GM19035 (cell line): ENCODE measurements at regions not wholly inside any gene's neighbourhood (a gene's known extent, or its start where the extent isn't known, plus 50 kb on each side); places are given as distances from the start of the nearest gene placed in this dataset.
"Not testable (repeated sequence)": the region's sequence is repeated elsewhere in the genome, so short reads cannot be mapped to it uniquely, and the experiment has no call there.

Experiments
- ATAC-seq: cut with Tn5 transposase; IDR thresholded peaks from one replicate; pipeline ENCODE4 v1.9.1; 2021; ENCODE audit not compliant: unreplicated experiment

- ATAC-seq = not testable (repeated sequence)
These were observed 311.1 kb upstream of the CNTNAP2 start for GRCh38 chr7:145805496-145805895.

DNA sequence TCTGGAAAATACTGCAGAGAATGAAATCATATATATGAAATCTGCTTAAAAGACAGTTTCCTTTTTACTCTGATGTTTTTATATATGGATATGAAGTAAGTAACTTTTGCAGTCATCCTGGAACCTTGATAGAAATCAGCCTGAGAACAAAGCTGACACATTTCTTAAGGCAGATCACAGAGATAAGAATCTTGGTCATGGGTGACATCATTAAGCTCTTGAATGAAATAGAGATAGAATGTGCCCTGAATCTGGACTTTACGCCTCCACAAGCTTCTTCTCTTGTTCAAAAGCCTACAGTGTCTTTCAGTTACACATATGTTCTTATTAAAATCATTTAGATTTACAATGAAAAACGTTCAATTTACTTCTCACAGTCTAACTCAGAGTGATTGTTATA is 319.1 kb upstream of the CNTNAP2 start:
- no peak for ATAC-seq

DNA sequence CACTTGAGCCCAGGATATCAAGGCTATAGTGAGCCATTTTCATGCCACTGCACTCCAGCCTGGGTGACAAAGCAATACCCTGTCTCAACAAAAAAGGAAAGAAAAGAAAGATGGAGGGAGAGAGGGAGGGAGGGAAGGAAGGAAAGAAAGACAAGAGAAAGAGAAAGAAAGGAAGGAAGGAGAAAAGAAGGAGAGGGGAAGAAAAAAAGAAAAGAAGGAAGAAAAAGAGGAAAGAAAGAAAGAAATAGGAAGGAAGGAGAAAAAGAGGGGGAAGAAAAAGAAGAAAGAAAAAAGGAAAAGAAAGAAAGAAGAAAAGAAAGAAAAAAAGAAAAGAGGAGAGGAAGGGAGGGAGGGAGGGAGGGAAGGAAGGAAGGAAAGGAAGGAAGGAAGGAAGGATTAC is 321.5 kb upstream of the CNTNAP2 start:
- ATAC-seq = no peak

GRCh38 chr7:145784809-145785780 is 331.5 kb upstream of the CNTNAP2 start:
- ATAC-seq = no peak

DNA sequence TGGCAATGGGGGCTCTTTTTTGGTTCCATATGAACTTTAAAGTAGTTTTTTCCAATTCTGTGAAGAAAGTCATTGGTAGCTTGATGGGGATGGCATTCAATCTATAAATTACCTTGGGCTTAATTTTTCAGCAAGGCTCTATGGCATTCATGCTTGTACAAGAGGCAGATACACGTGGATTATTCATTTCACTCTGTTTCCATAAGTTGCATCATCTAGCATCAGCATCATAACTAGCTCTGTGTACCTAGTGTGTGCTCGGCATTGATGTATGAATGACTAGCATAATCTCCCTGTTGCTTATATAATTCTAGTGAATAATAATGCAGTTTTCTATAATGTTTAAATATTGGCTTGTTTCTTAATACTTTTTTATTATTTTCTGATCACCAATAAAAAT is 335.2 kb upstream of the CNTNAP2 start:
- not testable (repeated sequence) for ATAC-seq

DNA sequence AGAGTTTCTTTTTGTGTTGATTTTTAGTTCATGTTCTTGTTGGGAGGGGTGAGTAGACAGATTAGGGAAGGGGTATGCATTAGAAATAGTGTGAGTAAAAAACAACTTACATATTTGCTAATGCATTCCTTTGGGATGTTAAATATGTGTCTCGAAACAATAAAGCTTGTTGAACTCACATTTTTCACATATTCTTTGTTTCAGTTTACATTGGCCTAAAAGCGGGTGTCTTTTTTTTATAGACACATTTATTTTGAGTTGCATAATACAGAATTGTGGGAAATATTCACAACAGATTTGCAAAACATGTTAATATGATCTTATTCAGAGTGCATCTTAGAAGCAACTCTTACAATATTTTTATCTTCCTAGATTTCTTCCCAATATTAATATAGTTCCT is 337.5 kb upstream of the CNTNAP2 start:
- ATAC-seq = no peak

DNA sequence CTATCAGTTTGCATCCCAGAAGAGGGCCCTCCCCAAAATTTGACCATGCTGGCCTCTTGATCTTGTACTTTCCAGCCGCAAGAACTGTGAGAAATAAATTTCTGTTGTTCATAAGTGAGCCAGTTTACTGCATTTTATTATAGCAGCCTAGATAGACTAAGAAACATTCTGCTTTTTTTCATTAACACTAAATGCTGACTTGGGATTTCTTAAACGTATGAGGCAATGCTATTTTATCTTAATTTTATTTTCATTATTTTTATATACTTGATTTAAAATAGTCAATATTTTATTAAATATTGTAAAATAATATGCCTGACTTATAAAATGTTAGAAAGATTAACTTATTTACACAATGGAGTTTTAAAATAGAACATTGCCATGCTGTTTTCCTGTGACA is 341.8 kb upstream of the CNTNAP2 start:
- no peak for ATAC-seq

DNA sequence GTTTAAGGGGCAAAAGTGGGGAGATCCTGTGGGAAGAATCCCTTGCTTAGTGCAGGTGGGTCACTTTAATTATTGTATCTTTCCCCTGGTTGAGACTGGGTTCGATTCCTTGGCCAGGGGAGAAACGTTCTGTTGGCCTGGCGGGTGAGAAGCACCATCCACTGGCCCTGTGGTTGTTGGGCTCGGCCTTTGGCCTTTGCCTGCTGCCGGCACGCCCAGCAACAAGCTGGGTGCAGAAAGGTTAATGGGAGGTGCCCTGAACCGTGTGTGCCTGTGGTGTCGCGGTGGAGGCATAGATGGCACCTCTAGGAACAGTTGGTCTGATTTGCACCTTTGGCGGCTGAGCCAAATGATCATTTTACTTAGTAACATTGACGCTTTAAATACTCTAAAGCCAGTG is 363.6 kb upstream of the CNTNAP2 start:
- ATAC-seq = no peak

GRCh38 chr7:145737617-145738016 is 379.0 kb upstream of the CNTNAP2 start:
- ATAC-seq = no peak

DNA sequence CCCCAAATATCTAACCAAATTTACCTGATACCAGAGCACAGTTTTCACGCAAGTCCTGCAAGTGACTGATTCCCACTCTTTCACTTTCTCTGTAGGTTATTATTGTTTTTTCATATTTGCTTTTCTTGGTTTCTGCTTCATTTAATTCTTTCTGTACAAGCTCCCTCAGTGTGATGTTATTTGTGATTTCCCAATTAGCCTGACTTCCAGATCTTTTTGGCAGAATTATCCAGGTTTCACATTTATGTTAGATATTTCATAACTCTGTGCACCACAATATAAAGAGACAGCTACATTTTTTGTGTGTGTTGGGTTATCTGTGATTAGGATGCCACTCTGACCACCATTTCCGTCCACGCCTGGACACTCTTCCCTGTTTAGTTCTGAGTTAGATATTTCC is 381.5 kb upstream of the CNTNAP2 start:
- ATAC-seq = no peak

DNA sequence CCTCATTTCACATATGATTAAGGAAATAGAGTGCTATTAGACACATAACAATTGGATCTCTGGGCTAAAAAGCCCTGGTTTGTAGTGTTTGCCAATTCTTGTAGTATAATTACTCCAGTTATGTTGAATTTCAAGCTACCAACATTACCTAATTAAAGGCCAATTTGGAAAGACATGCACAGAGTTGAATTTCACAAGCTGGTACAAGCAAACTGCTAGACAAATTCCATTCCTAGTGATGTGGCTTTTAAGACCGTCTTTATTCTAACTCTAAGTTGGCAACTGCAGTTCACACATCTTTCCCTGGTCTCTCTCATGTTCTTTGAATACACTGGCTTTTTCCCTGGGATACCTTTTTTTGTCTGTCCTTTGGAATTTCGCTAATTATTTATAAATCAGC is 384.1 kb upstream of the CNTNAP2 start:
- no peak for ATAC-seq

DNA sequence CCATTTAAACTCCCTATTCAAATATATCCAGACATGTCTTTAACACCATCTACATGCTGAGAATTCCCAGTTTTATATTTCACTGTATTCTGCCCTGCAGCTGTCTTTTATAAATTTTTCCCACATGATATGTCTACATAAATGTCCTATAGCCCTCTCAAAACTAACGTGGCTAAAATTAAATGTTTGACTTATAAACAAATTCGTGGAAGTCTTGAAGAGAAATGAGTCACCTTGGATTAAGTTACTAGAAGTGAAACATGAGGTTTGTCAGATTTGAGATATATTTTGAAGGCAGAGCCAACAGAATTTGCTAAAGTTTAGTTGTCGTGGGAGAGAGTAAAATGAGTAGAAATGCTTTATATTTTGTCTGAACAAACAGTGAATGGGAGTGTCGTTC is 386.9 kb upstream of the CNTNAP2 start:
- ATAC-seq = no peak

DNA sequence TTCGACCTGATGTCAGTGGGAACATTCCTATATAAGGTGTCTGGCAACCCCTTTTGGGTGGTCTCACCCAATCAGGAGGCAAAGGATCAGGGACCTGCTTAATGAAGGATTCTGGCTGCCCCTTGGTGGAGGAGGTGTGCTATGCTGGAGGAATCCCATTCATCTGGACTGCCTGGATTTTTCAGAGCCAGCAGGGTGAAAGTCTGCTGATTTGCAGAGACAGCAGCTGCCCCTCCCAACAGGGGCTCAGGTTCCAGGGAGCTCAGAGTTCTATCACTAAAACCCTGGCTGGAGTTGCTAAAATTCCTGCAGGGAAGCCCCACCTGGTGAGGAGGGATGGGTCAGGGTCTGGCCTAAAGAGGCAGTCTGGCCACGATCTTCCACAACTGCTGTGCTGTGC is 398.5 kb upstream of the CNTNAP2 start:
- no peak for ATAC-seq

DNA sequence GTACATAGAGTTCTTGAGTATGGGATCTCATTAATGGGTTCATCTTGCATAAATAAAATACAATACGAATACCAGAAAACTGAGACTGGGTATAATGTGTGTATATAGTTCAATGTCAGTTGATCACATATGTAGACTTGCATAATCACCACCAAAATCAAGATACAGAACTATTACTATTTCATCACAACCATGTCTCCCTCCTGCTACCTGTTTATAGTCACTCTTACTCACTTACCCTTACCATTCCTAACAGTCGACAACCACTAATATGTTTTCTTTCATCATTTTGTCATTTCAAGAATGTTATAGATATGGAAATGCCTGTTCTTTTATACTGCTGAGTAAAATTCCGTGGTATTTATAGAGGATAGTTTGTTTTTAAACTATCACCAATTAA is 416.1 kb upstream of the CNTNAP2 start:
- ATAC-seq = no peak

- no peak for ATAC-seq
These were observed 417.9 kb upstream of the CNTNAP2 start for GRCh38 chr7:145698526-145699262.

- ATAC-seq = not testable (repeated sequence)
These were observed 419.0 kb upstream of the CNTNAP2 start for GRCh38 chr7:145697412-145698107.

DNA sequence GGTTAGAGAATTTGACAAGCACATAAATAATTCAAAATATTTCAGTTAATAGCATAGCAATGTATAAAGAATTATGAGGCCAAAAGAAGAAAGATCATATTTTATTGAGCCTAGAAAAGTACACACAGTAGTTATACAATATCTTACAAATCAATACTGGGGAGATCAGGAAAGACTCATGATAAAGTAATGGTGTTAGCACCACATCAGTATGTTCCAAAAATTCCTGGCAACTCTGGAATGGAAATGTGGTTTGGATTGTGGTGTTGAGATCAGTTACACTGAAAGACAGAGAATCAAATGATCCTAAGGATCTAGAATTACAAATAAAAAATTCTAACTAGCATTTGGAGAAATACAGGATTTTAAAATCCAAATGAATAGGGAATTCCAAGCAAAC is 420.5 kb upstream of the CNTNAP2 start:
- ATAC-seq = no peak

DNA sequence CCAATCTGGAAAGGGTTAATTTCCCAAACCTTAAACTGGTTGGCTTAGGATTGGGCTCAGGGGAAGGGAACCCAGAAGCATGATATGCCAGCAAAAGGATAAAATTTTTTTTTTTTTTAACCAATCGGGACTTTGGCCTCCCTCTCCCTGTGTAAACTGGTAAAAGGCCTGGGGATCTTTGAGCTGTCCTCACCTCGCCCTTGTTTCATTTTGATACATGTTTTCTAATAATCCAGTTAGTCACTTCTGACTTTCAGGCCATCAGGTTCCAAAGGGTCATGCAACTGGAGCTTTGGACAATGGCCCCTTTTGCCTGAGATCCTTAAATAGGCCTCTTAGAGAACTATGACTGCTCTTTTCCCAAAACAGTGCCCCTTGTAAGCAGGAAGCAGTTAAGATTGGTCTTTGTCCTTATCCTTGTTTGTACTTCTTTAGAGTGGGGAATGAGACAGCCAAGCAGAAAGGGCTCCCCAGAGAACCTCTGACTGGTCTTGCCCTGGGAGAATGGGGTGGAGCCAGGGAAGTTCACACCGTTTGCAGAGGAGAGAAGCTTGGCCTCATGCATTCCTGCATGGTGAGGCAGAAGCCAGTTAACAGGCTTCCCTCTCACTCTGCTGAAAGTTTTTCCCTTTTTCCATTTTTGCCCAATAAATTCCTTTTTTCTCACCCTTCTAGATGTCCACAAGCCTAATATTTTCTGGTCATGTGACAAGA is 424.2 kb upstream of the CNTNAP2 start:
- ATAC-seq = no peak

DNA sequence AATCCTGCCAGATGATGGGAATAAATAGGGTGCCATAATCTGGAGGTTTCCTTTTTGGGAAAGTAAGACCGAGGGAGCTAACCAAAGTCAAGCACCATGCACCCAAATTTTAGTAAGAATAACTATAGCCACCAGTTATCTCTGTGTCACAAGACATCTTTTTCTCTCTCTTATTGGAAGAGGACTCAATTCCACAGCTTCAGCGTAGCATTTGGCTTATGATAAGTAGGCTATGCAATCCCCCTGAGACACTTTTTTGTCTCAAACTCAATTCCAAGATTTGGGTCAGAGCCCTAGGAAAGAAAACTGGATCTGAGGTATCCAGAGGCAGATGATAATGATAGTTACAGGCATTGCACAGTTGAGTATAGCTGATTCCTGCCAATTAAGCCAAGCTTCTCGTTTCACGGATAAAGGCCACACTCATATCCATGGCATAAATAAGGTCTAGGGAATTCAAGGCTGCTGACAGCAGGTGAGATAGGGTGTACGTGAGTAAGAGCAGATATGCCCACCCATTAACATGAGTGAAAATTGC is 425.2 kb upstream of the CNTNAP2 start:
- ATAC-seq = no peak

DNA sequence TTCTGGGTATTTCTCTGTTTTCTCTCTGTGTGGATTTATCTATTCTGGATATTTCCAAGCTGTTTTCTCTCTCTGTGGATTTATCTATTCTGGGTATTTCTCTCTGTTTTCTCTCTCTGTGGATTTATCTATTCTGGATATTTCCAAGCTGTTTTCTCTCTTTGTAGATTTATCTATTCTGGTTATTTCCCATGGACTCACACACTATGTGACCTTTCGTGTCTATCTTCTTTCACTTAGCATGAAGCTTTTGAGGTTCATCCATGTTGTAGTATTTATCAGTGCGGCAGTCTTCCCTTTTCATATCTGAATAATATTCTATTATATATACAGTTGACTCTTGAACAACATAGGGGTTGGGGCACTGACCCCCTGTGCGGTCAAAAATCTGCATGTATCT is 435.0 kb upstream of the CNTNAP2 start:
- no peak for ATAC-seq

DNA sequence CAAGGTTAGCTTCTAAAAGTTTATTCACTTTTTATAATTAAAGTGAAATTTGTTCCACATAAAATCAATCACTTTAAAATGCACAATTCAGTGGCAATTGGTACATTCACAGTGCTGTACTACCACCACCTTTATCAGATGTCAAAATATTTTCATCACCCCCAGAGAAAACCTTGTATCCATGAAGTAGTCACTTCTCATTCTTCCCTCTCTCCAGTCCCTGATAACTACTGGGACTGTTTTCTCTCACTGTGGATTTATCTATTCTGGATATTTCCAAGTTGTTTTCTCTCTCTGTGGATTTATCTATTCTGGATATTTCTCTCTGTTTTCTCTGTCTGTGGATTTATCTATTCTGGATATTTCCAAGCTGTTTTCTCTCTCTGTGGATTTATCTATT is 435.4 kb upstream of the CNTNAP2 start:
- no peak for ATAC-seq
